K562 (cell line): ENCODE measurements at regions not wholly inside any gene's neighbourhood (a gene's known extent, or its start where the extent isn't known, plus 50 kb on each side); places are given as distances from the start of the nearest gene placed in this dataset.

Experiments
- ATAC-seq: fragments of 200-7000 bp; cut with Tn5 transposase; 3 replicates; pipeline ENCODE4 v1.9.1; 2020; ENCODE audit warnings: moderate library complexity
- BruUV-seq: library from RNA; stranded (reverse); fragments of 400-500 nt; replicated peaks from 2 replicates; lab custom pipeline; 2021; lab: Mats Ljungman, UMichigan
- CTCF ChIA-PET: fragments of 300-600 bp; formaldehyde crosslinking; extraction: SDS; loops from one replicate; lab custom pipeline; 2021; ENCODE audit warnings: low intra/inter-chr PET ratio; lab: Yijun Ruan, JAX
- POLR2A ChIA-PET: fragments of 300-600, 350-650 bp; sonication (Branson Sonifier 250); formaldehyde crosslinking; extraction: SDS; loops from one replicate; lab custom pipeline; 2021; ENCODE audit warnings: antibody characterized with exemption, inconsistent platforms; lab: Yijun Ruan, JAX
- DNase-seq, 4 experiments: peaks; one replicate each; pipeline versions ENCODE4 v3.0.0 to v3.0.0-alpha.2; 2011 to 2018; ENCODE audit warnings: low spot score in 3 of 4, mixed read lengths in 3 of 4; ENCODE audit errors: extremely low read depth in 1 of 4
- FAIRE-seq: peaks from 2 replicates; lab custom pipeline; 2011; peaks lifted over from hg19 to GRCh38; lab: Jason Lieb, UNC
- H2AFZ ChIP-seq: 2 replicates; pipeline ENCODE4 v1.6.0; 2011; ENCODE audit warnings: low read depth, low read length, control low read depth, inconsistent platforms
- H3K27ac ChIP-seq: fragments of 200-600 bp; 3 replicates; pipeline ENCODE4 v1.8.0; 2011; ENCODE audit warnings: low read depth, mild to moderate bottlenecking, control low read depth, inconsistent platforms, low read length, moderate library complexity, mixed read lengths; ENCODE audit errors: extremely low read depth
- H3K27me3 ChIP-seq, 2 experiments: fragments of 300-600 bp in 1 of 2; 2 replicates in 1 of 2; 3 replicates in 1 of 2; pipeline versions ENCODE4 v1.6.0 to v1.8.0; 2011; ENCODE audit warnings: inconsistent platforms in 2 of 2, low read length in 2 of 2, mild to moderate bottlenecking in 1 of 2, mixed read lengths in 1 of 2, moderate library complexity in 1 of 2; ENCODE audit not compliant: control insufficient read depth in 2 of 2, insufficient read depth in 2 of 2
- H3K36me3 ChIP-seq: fragments of 300-600 bp; 3 replicates; pipeline ENCODE4 v1.8.0; 2011; ENCODE audit warnings: mild to moderate bottlenecking, low read length, inconsistent platforms; ENCODE audit not compliant: control insufficient read depth, insufficient read depth
- H3K4me1 ChIP-seq, 2 experiments: fragments of 200-600 bp in 1 of 2; replicated peaks in 1 of 2; 2 replicates in 1 of 2; 3 replicates in 1 of 2; pipeline versions ENCODE4 v1.5.1 to v1.8.0; 2011; ENCODE audit warnings: inconsistent platforms in 2 of 2, low read length in 2 of 2, mild to moderate bottlenecking in 1 of 2, mixed read lengths in 1 of 2, moderate library complexity in 1 of 2; ENCODE audit not compliant: control insufficient read depth in 2 of 2, insufficient read depth in 2 of 2
- H3K4me2 ChIP-seq: 2 replicates; pipeline ENCODE4 v1.6.1; 2011; ENCODE audit warnings: low read length, control low read depth, inconsistent platforms, mixed read lengths; ENCODE audit not compliant: insufficient read depth
- H3K4me3 ChIP-seq: fragments of 200-600 bp; sonication (generic), shearing (Covaris generic); 2 replicates; pipeline ENCODE4 v1.5.1; 2016; ENCODE audit warnings: control low read depth, inconsistent platforms
- H3K79me2 ChIP-seq: fragments of 200-600 bp; 3 replicates; pipeline ENCODE4 v1.8.0; 2011; ENCODE audit warnings: low read length, inconsistent platforms; ENCODE audit not compliant: control insufficient read depth, insufficient read depth
- H3K9ac ChIP-seq, 2 experiments: 2 replicates each; pipeline versions ENCODE4 v1.6.0 to v1.6.1; 2011; ENCODE audit warnings: low read depth in 2 of 2, low read length in 2 of 2, control low read depth in 1 of 2, inconsistent platforms in 1 of 2, mild to moderate bottlenecking in 1 of 2, mixed read lengths in 1 of 2; ENCODE audit not compliant: insufficient read depth in 1 of 2
- H3K9me1 ChIP-seq: one replicate; pipeline ENCODE4 v1.6.0; 2011; ENCODE audit warnings: inconsistent platforms, mild to moderate bottlenecking, low read length, moderate library complexity; ENCODE audit not compliant: control insufficient read depth, insufficient read depth
- H3K9me3 ChIP-seq: replicated peaks from 2 replicates; pipeline ENCODE4 v1.5.1; 2011; ENCODE audit warnings: low read depth, low read length, inconsistent platforms; ENCODE audit not compliant: control insufficient read depth, insufficient read depth
- H4K20me1 ChIP-seq: replicated peaks from 2 replicates; pipeline ENCODE4 v1.6.1; 2011; ENCODE audit warnings: low read length, inconsistent platforms, mixed read lengths; ENCODE audit not compliant: control insufficient read depth, insufficient read depth
- ATF1 ChIP-seq, 2 experiments: fragments of 450-650 bp in 1 of 2; IDR thresholded peaks; 2 replicates each; pipeline ENCODE4 v1.6.1; 2016; ENCODE audit warnings: missing compliant biosample characterization in 1 of 2, missing genetic modification characterization in 1 of 2
- CEBPG ChIP-seq, 3 experiments: fragments of 200-800 bp in 1 of 3; sonication (Bioruptor generic) in 1 of 3; sonication (generic) in 1 of 3; formaldehyde crosslinking in 1 of 3; IDR thresholded peaks in 2 of 3; conservative IDR thresholded peaks in 1 of 3; 2 replicates each; pipeline versions ENCODE4 v1.6.1 to v1.8.0; 2016 to 2022; ENCODE audit warnings: missing compliant biosample characterization in 2 of 3, missing genetic modification characterization in 2 of 3, mild to moderate bottlenecking in 1 of 3, missing genetic modification reagents in 1 of 3
- CEBPZ ChIP-seq: fragments of 150-350 bp; IDR thresholded peaks from 2 replicates; pipeline ENCODE4 v1.6.1; 2014; ENCODE audit warnings: low read depth, mild to moderate bottlenecking, low read length, borderline replicate concordance
- E2F6 ChIP-seq, 2 experiments: IDR thresholded peaks; 2 replicates each; pipeline ENCODE4 v1.6.1; 2011; ENCODE audit warnings: borderline replicate concordance in 1 of 2, control low read depth in 1 of 2, low read depth in 1 of 2, low read length in 1 of 2, mild to moderate bottlenecking in 1 of 2, mixed read lengths in 1 of 2, moderate library complexity in 1 of 2; ENCODE audit not compliant: insufficient read depth in 1 of 2, insufficient read length in 1 of 2, poor library complexity in 1 of 2, severe bottlenecking in 1 of 2; ENCODE audit errors: extremely low read depth in 1 of 2
- FOXJ2 ChIP-seq: fragments of 200-800 bp; sonication (Bioruptor generic); IDR thresholded peaks from 2 replicates; pipeline ENCODE4 v1.6.1; 2016; ENCODE audit warnings: missing genetic modification characterization, missing compliant biosample characterization
- IFI16 ChIP-seq: fragments of 250-450 bp; sonication (Bioruptor Pico); IDR thresholded peaks from 2 replicates; pipeline ENCODE4 v2.1.2; 2022; ENCODE audit warnings: mild to moderate bottlenecking, inconsistent platforms
- MCM2 ChIP-seq: fragments of 450-650 bp; IDR thresholded peaks from 2 replicates; pipeline ENCODE4 v1.6.1; 2017; ENCODE audit warnings: low read depth, mild to moderate bottlenecking
- NBN ChIP-seq: fragments of 450-650 bp; IDR thresholded peaks from 2 replicates; pipeline ENCODE4 v1.6.1; 2016; ENCODE audit warnings: low read depth, mild to moderate bottlenecking
- RBBP5 ChIP-seq: fragments of 200-600 bp; sonication (generic); IDR thresholded peaks from 2 replicates; pipeline ENCODE4 v1.6.1; 2012; ENCODE audit warnings: borderline replicate concordance, mild to moderate bottlenecking, low read length, control low read depth, inconsistent platforms; ENCODE audit not compliant: insufficient read depth, poor library complexity, severe bottlenecking
- RBM34 ChIP-seq: fragments of 200-400 bp; formaldehyde crosslinking; IDR thresholded peaks from 2 replicates; pipeline ENCODE4 v1.6.1; 2018; ENCODE audit warnings: low read length, borderline replicate concordance; ENCODE audit not compliant: insufficient read depth
- SRSF9 ChIP-seq: fragments of 200-400 bp; formaldehyde crosslinking; IDR thresholded peaks from 2 replicates; pipeline ENCODE4 v1.6.1; 2017; ENCODE audit warnings: low read depth, low read length, borderline replicate concordance
- ZNF592 ChIP-seq: fragments of 450-650 bp; IDR thresholded peaks from 2 replicates; pipeline ENCODE4 v1.6.1; 2017; ENCODE audit warnings: antibody characterized with exemption, mild to moderate bottlenecking
- WGBS: fragments of 100-300 bp; shearing (Covaris generic); methylation state at CpG from one replicate; pipeline ENCODE4 v1.1.6; 2016; ENCODE audit warnings: low coverage, mixed read lengths; ENCODE audit not compliant: insufficient coverage; ENCODE audit errors: missing lambda C conversion rate; 5-methylcytosine and 5-hydroxymethylcytosine counted together
- in situ Hi-C: fragments of 300-500 bp; cut with MboI; formaldehyde crosslinking; loops from 4 replicates; pipeline ENCODE4 v1.15.0; 2018; ENCODE audit warnings: inconsistent platforms, mixed read lengths
- intact Hi-C: fragments of 100-400 bp; cut with micrococcal nuclease; formaldehyde crosslinking; loops from 2 replicates; pipeline ENCODE4 v1.14.2; 2022

GRCh38 chr22:33986167-33986771, 66.0 kb upstream of the LARGE1 start:
- WGBS, result 0% methylated on average over 3 of the region's 6 CpGs
- POLR2A ChIA-PET, result no interaction called here
- no peak for ATAC-seq
- no peak for TF ChIP-seq RBM34
- TF ChIP-seq FOXJ2 (tag), result no peak
- TF ChIP-seq MCM2, result no peak
- TF ChIP-seq E2F6 (IDR thresholded peaks at IDR 0.05; ENCODE audit: borderline replicate concordance in 1 of 2, extremely low read depth in 1 of 2, insufficient read depth in 1 of 2, insufficient read length in 1 of 2, low read depth in 1 of 2, low read length in 1 of 2, poor library complexity in 1 of 2, severe bottlenecking in 1 of 2), result no peak
- no peak for TF ChIP-seq NBN
- TF ChIP-seq CEBPG (CRISPR knock-in tag; IDR thresholded peaks at IDR 0.05), result no peak
- no peak for TF ChIP-seq CEBPG (tag; conservative IDR thresholded peaks at IDR 0.05 in 1 of 2, IDR thresholded peaks at IDR 0.05 in 1 of 2)
- no peak for TF ChIP-seq SRSF9
- no peak for TF ChIP-seq ZNF592
- no peak for TF ChIP-seq RBBP5
- TF ChIP-seq IFI16 (CRISPR knock-in tag), result no peak
- TF ChIP-seq ATF1 (CRISPR knock-in tag; IDR thresholded peaks at IDR 0.05), result no peak
- TF ChIP-seq ATF1 (tag; IDR thresholded peaks at IDR 0.05), result no peak
- no peak for TF ChIP-seq CEBPZ

More at GRCh38 chr22:33986167-33986771, 66.0 kb upstream of the LARGE1 start:
- intact Hi-C loops (no loop called here), in situ Hi-C loops (no loop called here)
- H3K27ac ChIP-seq, result no peak overlapping the region
- H3K4me1 ChIP-seq, result no peaks in the 10 kb centered on the region
- DNase-seq (no peak), FAIRE-seq (no peak)
- no peaks in the 10 kb centered on the region for H3K36me3 ChIP-seq
- H2AFZ ChIP-seq, result no peak overlapping the region
- H3K9ac ChIP-seq, result no peak overlapping the region
- no peaks in the 10 kb centered on the region for H3K27me3 ChIP-seq
- H3K9me3 ChIP-seq, result no peaks in the 10 kb centered on the region
- no peaks in the 10 kb centered on the region for H3K9me1 ChIP-seq
- no peak overlapping the region for H3K4me3 ChIP-seq
- CTCF ChIA-PET, result no interaction called here
- no peaks in the 10 kb centered on the region for H4K20me1 ChIP-seq
- no peak overlapping the region for H3K4me2 ChIP-seq
- BruUV-seq, result no TSS peak
- H3K79me2 ChIP-seq, result no peaks in the 10 kb centered on the region
